ENCODE measurements at regions not wholly inside any gene's neighbourhood (a gene's known extent, or its start where the extent isn't known, plus 50 kb on each side); places are given as distances from the start of the nearest gene placed in this dataset.

DNA sequence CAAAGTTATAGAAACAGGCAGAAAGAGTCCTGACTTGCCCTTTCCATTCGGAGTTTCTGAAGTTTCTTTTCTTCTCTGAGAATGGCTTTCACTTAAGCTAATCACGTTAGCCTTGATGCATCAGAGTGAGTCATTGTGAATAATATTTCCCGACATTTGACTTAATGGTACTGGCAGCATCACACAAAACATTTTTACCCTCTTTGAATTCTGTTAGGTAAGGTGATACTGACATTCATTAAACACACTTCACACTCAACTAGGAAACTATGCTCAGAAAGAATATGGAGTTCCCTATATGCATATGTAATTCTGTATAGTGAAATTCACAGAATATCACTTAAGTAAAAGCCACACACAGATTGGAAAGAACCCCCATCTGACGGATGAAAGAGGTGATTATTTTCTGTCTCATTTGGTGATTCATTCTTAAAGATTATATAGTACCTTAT lies 120.8 kb upstream of the ARHGAP20 start:
- Histone ChIP-seq H3K4me1 (no peaks in the 10 kb centered on the region), H3K9ac (ENCODE audit: low read depth in 2 of 2, low read length in 2 of 2) (no peak overlapping the region), H3K4me3 (no peak overlapping the region), H3K9me3 (no peaks in the 10 kb centered on the region), H3K27me3 (no peaks in the 10 kb centered on the region), H3K36me3 (no peaks in the 10 kb centered on the region), H3K27ac (no peak overlapping the region)
- intact Hi-C loops (cut with DNase I) = no loop called here
- TF ChIP-seq, protein P1, sequence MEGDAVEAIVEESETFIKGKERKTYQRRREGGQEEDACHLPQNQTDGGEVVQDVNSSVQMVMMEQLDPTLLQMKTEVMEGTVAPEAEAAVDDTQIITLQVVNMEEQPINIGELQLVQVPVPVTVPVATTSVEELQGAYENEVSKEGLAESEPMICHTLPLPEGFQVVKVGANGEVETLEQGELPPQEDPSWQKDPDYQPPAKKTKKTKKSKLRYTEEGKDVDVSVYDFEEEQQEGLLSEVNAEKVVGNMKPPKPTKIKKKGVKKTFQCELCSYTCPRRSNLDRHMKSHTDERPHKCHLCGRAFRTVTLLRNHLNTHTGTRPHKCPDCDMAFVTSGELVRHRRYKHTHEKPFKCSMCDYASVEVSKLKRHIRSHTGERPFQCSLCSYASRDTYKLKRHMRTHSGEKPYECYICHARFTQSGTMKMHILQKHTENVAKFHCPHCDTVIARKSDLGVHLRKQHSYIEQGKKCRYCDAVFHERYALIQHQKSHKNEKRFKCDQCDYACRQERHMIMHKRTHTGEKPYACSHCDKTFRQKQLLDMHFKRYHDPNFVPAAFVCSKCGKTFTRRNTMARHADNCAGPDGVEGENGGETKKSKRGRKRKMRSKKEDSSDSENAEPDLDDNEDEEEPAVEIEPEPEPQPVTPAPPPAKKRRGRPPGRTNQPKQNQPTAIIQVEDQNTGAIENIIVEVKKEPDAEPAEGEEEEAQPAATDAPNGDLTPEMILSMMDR (IDR thresholded peaks at IDR 0.05) = no peak
- no peak for DNase-seq

DNA sequence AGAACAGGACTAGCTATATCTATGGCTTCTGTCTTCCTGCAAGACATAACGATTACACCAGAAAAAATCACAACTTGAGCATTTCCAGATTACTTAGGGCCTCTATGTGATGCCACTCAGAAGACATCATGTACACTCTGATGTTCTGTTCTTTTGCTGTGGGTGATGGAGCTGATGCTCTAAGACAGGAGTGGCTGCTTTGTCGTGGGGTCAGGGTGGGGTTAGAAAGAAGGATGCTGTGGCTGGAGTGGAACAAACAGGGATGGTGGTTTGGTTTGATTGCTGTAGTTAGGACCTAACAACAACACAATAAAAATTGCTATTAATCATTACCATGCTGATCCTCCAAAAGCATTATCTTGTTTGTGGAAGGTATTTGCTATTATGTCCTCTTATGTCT lies 120.3 kb upstream of the ARHGAP20 start:
- H3K36me3 ChIP-seq = no peaks in the 10 kb centered on the region
- no peak overlapping the region for H3K9ac ChIP-seq (ENCODE audit: low read depth in 2 of 2, low read length in 2 of 2)
- no peak overlapping the region for H3K27ac ChIP-seq
- no peaks in the 10 kb centered on the region for H3K27me3 ChIP-seq
- intact Hi-C loops (cut with DNase I) = no loop called here
- TF ChIP-seq, protein P1 (IDR thresholded peaks at IDR 0.05) = no peak
- no peak overlapping the region for H3K4me3 ChIP-seq
- H3K4me1 ChIP-seq = no peaks in the 10 kb centered on the region
- no peaks in the 10 kb centered on the region for H3K9me3 ChIP-seq
- DNase-seq = no peak

DNA sequence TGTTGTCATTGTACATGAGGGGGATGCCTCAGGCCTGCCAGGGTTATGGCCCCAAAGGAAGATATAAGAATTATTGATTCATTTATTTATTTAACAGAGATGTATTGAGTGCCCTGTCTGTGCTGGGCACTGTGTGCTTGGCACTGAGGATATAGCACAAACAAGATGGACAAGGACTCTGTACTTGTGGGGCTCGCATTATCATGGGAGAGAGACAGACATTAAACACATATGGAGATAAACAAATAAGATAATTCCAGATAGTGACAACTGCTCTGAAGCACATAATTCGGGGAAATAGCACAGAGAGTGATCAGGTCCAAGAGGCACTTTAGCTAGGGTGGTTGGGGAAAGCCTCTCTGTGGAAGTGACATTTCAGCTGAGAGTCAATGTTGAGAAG lies 119.8 kb upstream of the ARHGAP20 start:
- H3K27me3 ChIP-seq = no peaks in the 10 kb centered on the region
- intact Hi-C loops (cut with DNase I) = no loop called here
- no peaks in the 10 kb centered on the region for H3K36me3 ChIP-seq
- H3K27ac ChIP-seq = no peak overlapping the region
- no peak for DNase-seq
- no peaks in the 10 kb centered on the region for H3K9me3 ChIP-seq
- TF ChIP-seq, protein P1 (IDR thresholded peaks at IDR 0.05) = no peak
- H3K9ac ChIP-seq (ENCODE audit: low read depth in 2 of 2, low read length in 2 of 2) = no peak overlapping the region
- H3K4me3 ChIP-seq = no peak overlapping the region
- H3K4me1 ChIP-seq = no peaks in the 10 kb centered on the region

DNA sequence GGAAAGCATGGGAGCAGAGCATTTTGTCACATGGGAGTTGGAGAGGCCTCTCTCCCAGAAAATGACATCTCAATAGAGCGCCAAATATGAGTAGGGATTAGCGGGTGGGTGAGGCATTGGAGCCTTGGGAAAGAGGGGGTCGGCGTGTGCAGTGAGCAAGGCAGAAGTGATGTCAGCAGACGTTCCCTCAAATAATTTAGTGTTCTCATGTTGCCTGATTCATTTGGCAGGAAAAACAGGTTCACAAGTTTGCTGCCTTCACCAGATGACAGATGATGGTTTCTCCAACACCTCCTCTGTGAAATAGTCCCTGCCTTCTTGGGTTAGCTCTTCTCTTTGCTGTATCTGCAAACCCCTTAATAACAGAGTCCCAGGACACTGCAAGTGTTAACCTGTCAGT lies 118.5 kb upstream of the ARHGAP20 start:
- intact Hi-C loops (cut with DNase I) = no loop called here
- Histone ChIP-seq H3K4me1 (no peaks in the 10 kb centered on the region), H3K27ac (no peak overlapping the region), H3K36me3 (no peaks in the 10 kb centered on the region), H3K9me3 (no peaks in the 10 kb centered on the region), H3K27me3 (no peaks in the 10 kb centered on the region), H3K4me3 (no peak overlapping the region), H3K9ac (ENCODE audit: low read depth in 2 of 2, low read length in 2 of 2) (no peak overlapping the region)
- no peak for DNase-seq
- TF ChIP-seq, protein P1 (IDR thresholded peaks at IDR 0.05) = no peak

DNA sequence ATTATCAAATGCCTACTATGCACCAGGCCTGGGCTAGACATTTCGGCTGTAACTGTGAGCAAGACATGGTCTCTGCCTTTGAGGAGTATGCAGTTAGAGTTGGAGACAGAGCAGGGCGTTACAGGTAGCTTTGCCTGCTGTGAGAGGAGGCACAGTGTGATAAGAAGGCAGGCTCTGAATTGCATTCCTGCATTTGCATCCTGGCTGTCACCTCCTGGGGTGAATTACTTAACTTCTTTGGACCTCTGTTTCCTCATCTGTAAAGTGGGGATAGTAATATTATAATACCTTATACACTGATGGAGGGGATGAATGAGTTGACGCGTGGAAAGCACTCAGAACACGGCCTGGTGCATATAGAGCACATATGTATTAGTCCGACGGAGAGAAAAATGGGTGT lies 118.1 kb upstream of the ARHGAP20 start:
- Histone ChIP-seq H3K4me1 (no peaks in the 10 kb centered on the region), H3K9me3 (no peaks in the 10 kb centered on the region), H3K27me3 (no peaks in the 10 kb centered on the region), H3K9ac (ENCODE audit: low read depth in 2 of 2, low read length in 2 of 2) (no peak overlapping the region), H3K36me3 (no peaks in the 10 kb centered on the region), H3K4me3 (no peak overlapping the region), H3K27ac (no peak overlapping the region)
- no peak for DNase-seq
- intact Hi-C loops (cut with DNase I) = no loop called here
- TF ChIP-seq, protein P1 (IDR thresholded peaks at IDR 0.05) = no peak

DNA sequence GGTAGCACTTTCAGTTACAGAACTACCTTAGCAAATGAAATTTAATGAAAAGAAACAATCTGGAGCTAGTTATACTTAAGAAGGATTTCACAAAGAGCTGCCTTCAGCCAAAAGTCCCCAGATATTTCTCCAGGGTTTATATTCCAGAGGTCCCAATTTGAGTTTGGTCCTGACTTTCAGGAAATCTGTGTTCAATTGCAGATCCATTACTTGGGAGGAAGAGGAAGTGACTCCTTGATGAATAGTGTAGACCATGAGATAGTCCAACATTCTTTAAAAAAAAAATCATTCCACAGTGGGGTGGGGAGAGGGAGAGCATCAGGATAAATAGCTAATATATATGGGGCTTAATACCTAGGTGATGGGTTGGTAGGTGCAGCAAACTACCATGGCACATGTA lies 117.6 kb upstream of the ARHGAP20 start:
- Histone ChIP-seq H3K36me3 (no peaks in the 10 kb centered on the region), H3K27ac (no peak overlapping the region), H3K9ac (ENCODE audit: low read depth in 2 of 2, low read length in 2 of 2) (no peak overlapping the region), H3K4me1 (no peaks in the 10 kb centered on the region), H3K27me3 (no peaks in the 10 kb centered on the region), H3K9me3 (no peaks in the 10 kb centered on the region), H3K4me3 (no peak overlapping the region)
- intact Hi-C loops (cut with DNase I) = no loop called here
- TF ChIP-seq, protein P1 (IDR thresholded peaks at IDR 0.05) = no peak
- no peak for DNase-seq
